Sigmoid colon (tissue), 4 donors: ENCODE measurements at regions not wholly inside any gene's neighbourhood (a gene's known extent, or its start where the extent isn't known, plus 50 kb on each side); places are given as distances from the start of the nearest gene placed in this dataset.

Source experiments
- POLR2A ChIP-seq, 2 donors: fragments of 450-650 bp; IDR thresholded peaks; one replicate each; pipeline ENCODE4 v1.6.1; 2016; ENCODE audit warnings: antibody characterized with exemption in 2 of 2, mild to moderate bottlenecking in 2 of 2, moderate library complexity in 2 of 2
- POLR2AphosphoS5 ChIP-seq, 4 donors: sonication (generic); formaldehyde crosslinking; IDR thresholded peaks; one replicate each; pipeline ENCODE4 v1.6.1; 2017; ENCODE audit warnings: antibody characterized with exemption in 4 of 4
- TF ChIP-seq, protein P1 (sequence below), 4 experiments: fragments of 450-650 bp in 3 of 4; fragments of 200-600 bp in 1 of 4; IDR thresholded peaks; one replicate each; pipeline ENCODE4 v1.5.1; 2016 to 2019; ENCODE audit warnings: antibody characterized with exemption in 4 of 4, mild to moderate bottlenecking in 3 of 4, moderate library complexity in 2 of 4

DNA sequence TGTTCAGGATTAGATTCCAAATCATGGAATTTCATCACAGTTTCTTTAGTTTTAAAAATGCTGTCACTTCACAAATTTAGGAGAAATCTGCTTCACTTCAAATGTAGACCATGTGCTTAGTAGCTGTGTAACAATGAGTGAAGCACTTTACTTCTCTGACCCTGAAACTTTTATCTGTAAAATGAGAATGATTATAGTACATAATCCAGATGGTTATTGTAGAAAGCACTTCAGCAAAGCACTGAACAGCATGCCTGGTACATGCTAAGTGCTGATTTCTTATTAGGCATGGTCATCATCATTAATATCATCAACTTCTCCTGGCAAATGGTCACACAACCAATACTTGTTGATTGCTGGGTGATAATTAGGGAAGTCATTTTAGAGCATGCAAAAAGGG, 705.0 kb downstream of the EPHA7 start:
- TF ChIP-seq, protein P1, sequence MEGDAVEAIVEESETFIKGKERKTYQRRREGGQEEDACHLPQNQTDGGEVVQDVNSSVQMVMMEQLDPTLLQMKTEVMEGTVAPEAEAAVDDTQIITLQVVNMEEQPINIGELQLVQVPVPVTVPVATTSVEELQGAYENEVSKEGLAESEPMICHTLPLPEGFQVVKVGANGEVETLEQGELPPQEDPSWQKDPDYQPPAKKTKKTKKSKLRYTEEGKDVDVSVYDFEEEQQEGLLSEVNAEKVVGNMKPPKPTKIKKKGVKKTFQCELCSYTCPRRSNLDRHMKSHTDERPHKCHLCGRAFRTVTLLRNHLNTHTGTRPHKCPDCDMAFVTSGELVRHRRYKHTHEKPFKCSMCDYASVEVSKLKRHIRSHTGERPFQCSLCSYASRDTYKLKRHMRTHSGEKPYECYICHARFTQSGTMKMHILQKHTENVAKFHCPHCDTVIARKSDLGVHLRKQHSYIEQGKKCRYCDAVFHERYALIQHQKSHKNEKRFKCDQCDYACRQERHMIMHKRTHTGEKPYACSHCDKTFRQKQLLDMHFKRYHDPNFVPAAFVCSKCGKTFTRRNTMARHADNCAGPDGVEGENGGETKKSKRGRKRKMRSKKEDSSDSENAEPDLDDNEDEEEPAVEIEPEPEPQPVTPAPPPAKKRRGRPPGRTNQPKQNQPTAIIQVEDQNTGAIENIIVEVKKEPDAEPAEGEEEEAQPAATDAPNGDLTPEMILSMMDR (IDR thresholded peaks at IDR 0.05) = no peak
- TF ChIP-seq POLR2A (IDR thresholded peaks at IDR 0.05) (no peak), POLR2AphosphoS5 (IDR thresholded peaks at IDR 0.05) (no peak)
